GM23248 (cell line): ENCODE measurements at regions not wholly inside any gene's neighbourhood (a gene's known extent, or its start where the extent isn't known, plus 50 kb on each side); places are given as distances from the start of the nearest gene placed in this dataset.

Experiments
- EZH2 ChIP-seq: fragments of 200-600 bp; sonication (generic); IDR thresholded peaks from 2 replicates; pipeline ENCODE4 v1.6.1; 2018; ENCODE audit warnings: antibody characterized with exemption, mild to moderate bottlenecking; ENCODE audit not compliant: insufficient read depth, poor library complexity, severe bottlenecking
- EZH2phosphoT487 ChIP-seq: fragments of 200-600 bp; sonication (generic); IDR thresholded peaks from 2 replicates; pipeline ENCODE4 v1.6.1; 2018; ENCODE audit warnings: antibody characterized with exemption, moderate library complexity, mild to moderate bottlenecking, low read depth; ENCODE audit not compliant: insufficient read depth

GRCh38 chr2:66987733-66988132 lies 409.4 kb upstream of the ETAA1 start:
- TF ChIP-seq EZH2 (no peak), EZH2phosphoT487 (no peak)
